A673 (cell line): ENCODE measurements at regions not wholly inside any gene's neighbourhood (a gene's known extent, or its start where the extent isn't known, plus 50 kb on each side); places are given as distances from the start of the nearest gene placed in this dataset.

Source experiments
- BruUV-seq: library from RNA; stranded (reverse); fragments of 400-500 nt; replicated peaks from 2 replicates; lab custom pipeline; 2021; lab: Mats Ljungman, UMichigan
- CTCF ChIA-PET: fragments of 300-600 bp; sonication (Branson Sonifier 250); formaldehyde crosslinking; loops from one replicate; lab custom pipeline; 2022; ENCODE audit warnings: antibody characterized with exemption; lab: Charles Lee
- POLR2A ChIA-PET: fragments of 300-600 bp; sonication (Branson Sonifier 250); formaldehyde crosslinking; loops from one replicate; lab custom pipeline; 2022; ENCODE audit warnings: antibody characterized with exemption; ENCODE audit not compliant: low non-redundant PET; lab: Charles Lee
- DNase-seq: peaks from one replicate; pipeline ENCODE4 v3.0.0-alpha.2; 2015; ENCODE audit warnings: low spot score
- H3K27ac ChIP-seq: fragments of 200-600 bp; sonication (generic); 2 replicates; pipeline ENCODE4 v1.5.1; 2016; ENCODE audit warnings: mixed run types, low read depth, mild to moderate bottlenecking, mixed read lengths, antibody characterized with exemption, low read length; ENCODE audit not compliant: poor library complexity, severe bottlenecking
- H3K27me3 ChIP-seq: fragments of 200-600 bp; sonication (generic); replicated peaks from 2 replicates; pipeline ENCODE4 v1.6.1; 2017; ENCODE audit warnings: mixed run types, low read depth, mild to moderate bottlenecking, mixed read lengths, antibody characterized with exemption, low read length; ENCODE audit not compliant: insufficient read depth, poor library complexity
- H3K36me3 ChIP-seq: fragments of 200-600 bp; sonication (generic); 2 replicates; pipeline ENCODE4 v1.6.1; 2016; ENCODE audit warnings: mixed run types, mild to moderate bottlenecking, mixed read lengths, antibody characterized with exemption, low read length; ENCODE audit not compliant: insufficient read depth, poor library complexity, severe bottlenecking
- H3K4me1 ChIP-seq: fragments of 200-600 bp; sonication (generic); 2 replicates; pipeline ENCODE4 v1.6.1; 2017; ENCODE audit warnings: mixed run types, mild to moderate bottlenecking, mixed read lengths, antibody characterized with exemption, low read length; ENCODE audit not compliant: insufficient read depth, poor library complexity, severe bottlenecking
- H3K4me3 ChIP-seq: fragments of 200-600 bp; sonication (generic); 2 replicates; pipeline ENCODE4 v1.5.1; 2016; ENCODE audit warnings: low read depth, mixed run types, mild to moderate bottlenecking, mixed read lengths, low read length; ENCODE audit not compliant: poor library complexity, severe bottlenecking
- H3K9me3 ChIP-seq: fragments of 200-600 bp; sonication (generic); 2 replicates; pipeline ENCODE4 v1.6.1; 2016; ENCODE audit warnings: mixed run types, low read depth, mild to moderate bottlenecking, mixed read lengths, antibody characterized with exemption, low read length; ENCODE audit not compliant: poor library complexity, severe bottlenecking
- EZH2 ChIP-seq: fragments of 200-600 bp; sonication (generic); IDR thresholded peaks from 2 replicates; pipeline ENCODE4 v1.6.1; 2017; ENCODE audit warnings: borderline replicate concordance, low read depth, mild to moderate bottlenecking, mixed read lengths, antibody characterized with exemption, low read length; ENCODE audit not compliant: poor library complexity, severe bottlenecking
- intact Hi-C: fragments of 100-400 bp; cut with micrococcal nuclease; formaldehyde crosslinking; loops from one replicate; pipeline ENCODE4 v1.10.0; 2022; ENCODE audit not compliant: unreplicated experiment
- TF ChIP-seq, protein P1 (sequence below): fragments of 300-800, 200-600 bp; sonication (generic); conservative IDR thresholded peaks from 2 replicates; pipeline ENCODE4 v1.5.1; 2017; ENCODE audit warnings: low read depth, mild to moderate bottlenecking, antibody characterized with exemption, low read length, moderate library complexity, mixed read lengths

DNA sequence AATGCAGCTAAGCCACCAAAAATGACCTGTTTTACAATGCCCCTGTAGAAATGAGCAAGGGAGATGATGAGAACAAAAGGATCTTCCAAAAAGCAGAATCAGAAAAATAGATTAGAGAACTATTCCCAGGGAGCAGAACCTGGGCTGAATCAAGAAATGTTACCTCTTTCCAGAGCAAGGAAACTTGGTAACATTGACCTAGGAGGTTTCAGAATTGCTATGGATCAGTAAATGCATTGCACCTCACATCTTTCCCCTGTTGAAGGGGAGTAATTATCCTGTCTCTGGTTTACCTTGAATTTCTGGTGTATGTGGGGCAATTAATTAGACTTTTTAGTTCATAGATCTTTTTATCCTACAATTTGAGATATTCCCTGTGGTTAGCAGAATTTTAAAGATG lies 151.2 kb upstream of the RAI14 start:
- H3K27me3 ChIP-seq: no peaks in the 10 kb centered on the region
- H3K4me1 ChIP-seq: peaks cover 6% of the 10 kb centered on the region
- CTCF ChIA-PET: no interaction called here
- no peak overlapping the region for H3K27ac ChIP-seq
- DNase-seq: no peak
- no TSS peak for BruUV-seq
- no peaks in the 10 kb centered on the region for H3K9me3 ChIP-seq
- POLR2A ChIA-PET: no interaction called here
- intact Hi-C loops: no loop called here
- TF ChIP-seq EZH2: no peak
- TF ChIP-seq, protein P1, sequence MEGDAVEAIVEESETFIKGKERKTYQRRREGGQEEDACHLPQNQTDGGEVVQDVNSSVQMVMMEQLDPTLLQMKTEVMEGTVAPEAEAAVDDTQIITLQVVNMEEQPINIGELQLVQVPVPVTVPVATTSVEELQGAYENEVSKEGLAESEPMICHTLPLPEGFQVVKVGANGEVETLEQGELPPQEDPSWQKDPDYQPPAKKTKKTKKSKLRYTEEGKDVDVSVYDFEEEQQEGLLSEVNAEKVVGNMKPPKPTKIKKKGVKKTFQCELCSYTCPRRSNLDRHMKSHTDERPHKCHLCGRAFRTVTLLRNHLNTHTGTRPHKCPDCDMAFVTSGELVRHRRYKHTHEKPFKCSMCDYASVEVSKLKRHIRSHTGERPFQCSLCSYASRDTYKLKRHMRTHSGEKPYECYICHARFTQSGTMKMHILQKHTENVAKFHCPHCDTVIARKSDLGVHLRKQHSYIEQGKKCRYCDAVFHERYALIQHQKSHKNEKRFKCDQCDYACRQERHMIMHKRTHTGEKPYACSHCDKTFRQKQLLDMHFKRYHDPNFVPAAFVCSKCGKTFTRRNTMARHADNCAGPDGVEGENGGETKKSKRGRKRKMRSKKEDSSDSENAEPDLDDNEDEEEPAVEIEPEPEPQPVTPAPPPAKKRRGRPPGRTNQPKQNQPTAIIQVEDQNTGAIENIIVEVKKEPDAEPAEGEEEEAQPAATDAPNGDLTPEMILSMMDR: no peak
- no peaks in the 10 kb centered on the region for H3K36me3 ChIP-seq
- no peak overlapping the region for H3K4me3 ChIP-seq

DNA sequence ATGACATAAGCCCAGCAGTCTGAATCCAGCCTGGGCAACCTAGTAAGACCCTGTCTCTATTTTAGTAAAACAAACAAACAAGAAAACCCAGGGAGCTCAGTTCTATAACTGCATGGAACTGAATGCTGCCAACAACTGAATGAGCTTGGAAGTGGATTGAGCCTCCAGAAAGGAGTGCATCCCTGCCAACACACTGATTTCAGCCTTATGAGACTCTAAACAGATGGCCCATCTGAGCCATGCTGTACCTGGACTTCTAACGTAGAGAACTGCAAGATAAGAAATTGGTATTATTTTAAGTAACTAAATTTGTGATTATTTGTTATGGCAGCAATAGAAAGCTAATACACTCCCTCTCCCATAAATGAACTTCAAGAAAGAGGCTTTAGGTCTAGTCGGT lies 150.4 kb upstream of the RAI14 start:
- no peak overlapping the region for H3K27ac ChIP-seq
- intact Hi-C loops: no loop called here
- peaks cover 6% of the 10 kb centered on the region for H3K4me1 ChIP-seq
- BruUV-seq: no TSS peak
- H3K27me3 ChIP-seq: no peaks in the 10 kb centered on the region
- H3K4me3 ChIP-seq: no peak overlapping the region
- TF ChIP-seq, protein P1: no peak
- no peak for TF ChIP-seq EZH2
- DNase-seq: no peak
- CTCF ChIA-PET: no interaction called here
- no peaks in the 10 kb centered on the region for H3K9me3 ChIP-seq
- POLR2A ChIA-PET: no interaction called here
- H3K36me3 ChIP-seq: no peaks in the 10 kb centered on the region

DNA sequence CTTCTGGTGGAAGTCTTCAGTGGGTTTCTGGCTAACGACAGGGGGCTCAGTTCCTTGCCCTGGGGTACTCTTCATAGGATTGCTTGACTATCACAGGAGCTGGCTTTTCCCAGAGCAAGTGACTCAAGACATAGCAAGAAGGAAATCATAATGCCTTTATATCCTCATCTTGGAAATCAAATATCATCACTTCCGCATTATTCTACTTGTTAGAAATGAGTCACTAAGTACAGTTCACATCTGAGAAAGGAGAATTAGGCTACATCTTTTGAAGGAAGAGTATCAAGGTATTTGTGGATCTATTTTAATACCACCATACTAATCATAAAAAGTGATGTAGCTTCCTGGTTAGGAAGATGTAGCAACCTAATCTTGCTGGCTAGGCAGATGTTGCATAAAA lies 148.2 kb upstream of the RAI14 start:
- ChIA-PET POLR2A (no interaction called here), CTCF (no interaction called here)
- no peaks in the 10 kb centered on the region for H3K36me3 ChIP-seq
- TF ChIP-seq, protein P1: no peak
- no peak for TF ChIP-seq EZH2
- intact Hi-C loops: no loop called here
- DNase-seq: no peak
- H3K9me3 ChIP-seq: no peaks in the 10 kb centered on the region
- H3K27me3 ChIP-seq: no peaks in the 10 kb centered on the region
- peaks cover 6% of the 10 kb centered on the region for H3K4me1 ChIP-seq
- no TSS peak for BruUV-seq
- no peak overlapping the region for H3K27ac ChIP-seq
- H3K4me3 ChIP-seq: no peak overlapping the region
